T-helper 1 cell treated with Interleukin-12 subunit alpha and Interleukin-12 subunit beta and Interleukin-4 antibody, amounts not matched to agents 30 ng/mL and 1 ng/mL, for 36 hours (primary cell): ENCODE measurements at regions not wholly inside any gene's neighbourhood (a gene's known extent, or its start where the extent isn't known, plus 50 kb on each side); places are given as distances from the start of the nearest gene placed in this dataset.

Experiments used
- intact Hi-C: fragments of 100-400 bp; cut with micrococcal nuclease; formaldehyde crosslinking; loops from one replicate; pipeline ENCODE4 v1.15.1; 2024

DNA sequence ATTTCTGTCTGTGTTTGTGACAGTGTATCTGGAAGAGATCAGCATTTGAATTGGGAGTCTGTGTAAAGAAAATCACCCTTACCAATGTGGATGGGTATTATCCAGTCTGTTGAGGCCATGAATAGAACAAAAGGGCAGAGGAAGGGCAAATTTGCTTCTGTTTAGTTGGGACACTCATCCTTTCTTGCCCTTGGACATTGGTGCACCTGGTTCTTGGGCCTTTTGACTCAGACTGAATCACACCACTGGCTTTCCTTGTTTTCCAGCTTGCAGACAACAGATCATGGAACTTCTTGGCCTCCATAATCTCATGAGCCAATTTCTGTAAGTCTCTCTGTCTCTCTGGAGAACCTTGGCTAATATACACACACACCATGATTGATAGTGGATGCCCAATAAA is 164.4 kb upstream of the SGO1 start:
- intact Hi-C loops: no loop called here

DNA sequence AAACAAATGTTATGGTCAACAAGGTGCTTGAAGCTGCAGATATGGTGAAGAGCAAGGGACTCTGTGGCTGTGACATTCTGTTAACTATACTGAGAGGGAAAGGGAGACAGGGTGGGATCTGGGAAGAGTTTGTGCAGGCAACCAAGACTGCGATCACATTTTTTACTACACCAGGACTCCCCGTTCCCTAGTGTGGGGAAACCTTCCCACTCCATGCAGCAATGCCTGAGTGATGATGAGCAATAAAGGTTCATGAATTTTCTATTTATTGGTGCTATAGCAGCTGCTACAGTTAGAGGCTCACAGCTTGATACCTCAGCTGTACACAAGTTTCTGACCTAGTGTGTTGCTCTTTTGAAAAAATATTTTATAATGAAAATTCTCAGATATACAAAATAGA is 160.9 kb upstream of the SGO1 start:
- intact Hi-C loops: no loop called here

GRCh38 chr3:20346369-20346768 is 160.4 kb upstream of the SGO1 start:
- intact Hi-C loops: no loop called here

DNA sequence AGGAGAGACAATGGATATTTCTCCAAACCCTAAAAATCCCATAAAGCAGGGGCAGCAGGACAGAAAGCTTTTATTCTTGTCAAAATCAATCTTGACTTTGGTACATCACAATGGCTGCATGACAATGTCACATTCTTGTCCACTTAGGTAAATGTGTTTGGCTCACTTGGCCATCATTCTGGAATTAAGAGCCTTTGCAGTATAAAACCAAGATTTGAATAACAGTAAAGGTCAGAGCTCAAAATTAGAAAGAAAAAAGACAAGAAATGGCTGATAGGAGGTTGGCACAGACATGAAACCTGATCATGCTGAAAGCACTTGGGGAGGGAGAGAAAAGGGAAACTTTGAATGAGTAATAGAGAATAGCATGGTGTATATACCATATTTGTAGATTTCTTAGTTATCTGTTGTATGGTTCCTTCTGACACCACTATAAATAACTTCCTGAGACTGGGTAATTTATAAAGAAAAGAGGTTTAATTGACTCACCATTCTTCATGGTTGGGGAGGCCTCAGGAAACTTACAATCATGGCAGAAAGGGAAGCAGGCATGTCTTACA is 158.5 kb upstream of the SGO1 start:
- intact Hi-C loops: no loop called here

DNA sequence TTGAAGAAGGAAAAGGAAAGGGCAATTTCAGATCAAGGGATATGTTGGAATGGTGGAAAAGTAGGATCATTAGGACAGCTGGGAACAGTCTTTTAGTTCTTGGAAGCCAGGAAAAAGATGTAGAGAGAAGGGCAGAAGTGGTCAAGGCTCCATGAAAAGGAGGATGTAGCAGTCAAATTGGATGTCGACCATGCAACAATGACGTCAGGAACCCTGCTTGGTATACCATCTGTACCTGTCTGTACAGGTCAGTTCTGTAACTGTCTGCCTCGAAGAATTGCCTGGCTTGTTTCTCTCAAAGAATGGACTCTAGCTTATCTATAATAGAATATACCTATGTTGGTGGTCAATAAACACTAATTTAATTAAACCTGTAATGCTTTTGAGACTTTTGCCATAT is 157.8 kb upstream of the SGO1 start:
- intact Hi-C loops: no loop called here

- intact Hi-C loops: loop anchor here (1.0 to 2.0 kb wide), 2 partner anchors 1144 to 1776 kb away; no protein-coding TSS in a partner anchor
Observed at GRCh38 chr3:20340324-20340928, 154.4 kb upstream of the SGO1 start.

DNA sequence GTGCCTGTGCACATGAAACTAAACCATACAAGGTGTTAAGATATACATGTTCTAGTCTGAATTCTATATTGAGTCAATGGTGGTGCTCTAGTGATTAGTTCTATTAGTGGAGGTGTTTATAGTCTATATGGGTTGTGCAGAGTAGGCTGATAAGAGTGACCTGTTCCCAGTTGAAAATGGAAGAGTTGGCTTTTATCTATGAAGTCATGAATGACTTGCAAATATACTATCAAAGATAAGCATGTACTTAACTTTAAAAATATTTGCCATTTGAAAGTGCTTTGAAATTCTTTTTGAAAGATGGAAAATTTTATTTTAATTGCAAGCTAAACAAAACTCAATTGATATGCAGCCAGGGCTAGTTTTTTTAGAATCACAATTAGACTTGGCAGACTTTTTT is 150.6 kb upstream of the SGO1 start:
- intact Hi-C loops: no loop called here

DNA sequence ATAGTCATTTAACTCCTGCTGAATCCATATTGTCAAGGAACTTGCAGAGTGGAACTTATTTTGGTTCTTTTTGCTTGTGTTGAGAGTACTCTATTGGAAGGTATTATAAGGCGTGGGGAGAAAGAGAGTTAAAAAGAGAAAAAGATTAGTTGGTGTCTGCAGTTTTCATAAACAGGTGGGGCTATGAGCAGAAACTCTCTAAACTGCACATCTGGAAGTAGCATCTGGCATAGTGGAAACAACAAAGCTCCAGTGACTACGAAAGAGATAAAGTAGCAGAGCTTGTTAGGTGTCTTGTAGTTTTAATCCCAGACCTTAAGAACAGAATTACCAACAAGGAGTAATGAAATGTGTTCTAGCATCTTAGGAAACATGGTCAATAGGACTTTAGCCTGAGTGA is 148.8 kb upstream of the SGO1 start:
- intact Hi-C loops: no loop called here

DNA sequence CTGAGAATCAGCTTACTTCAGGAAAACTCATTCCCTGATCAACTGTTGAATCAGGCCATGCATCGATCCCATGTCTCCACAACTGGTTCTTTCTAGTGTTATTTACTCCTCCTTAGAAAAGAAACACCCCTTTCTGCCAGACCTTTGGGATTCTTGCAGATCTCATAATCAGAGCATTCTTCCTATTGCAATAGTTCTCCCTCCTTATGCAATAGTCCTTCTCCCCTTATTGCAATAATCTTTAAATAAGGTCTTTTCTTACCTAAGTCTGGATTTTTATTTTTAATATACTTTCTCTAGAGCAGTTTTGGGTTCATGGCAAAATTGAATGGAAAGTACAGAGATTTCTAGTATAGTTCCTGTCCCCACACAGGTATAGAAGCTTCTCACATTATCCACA is 141.9 kb upstream of the SGO1 start:
- intact Hi-C loops: no loop called here

DNA sequence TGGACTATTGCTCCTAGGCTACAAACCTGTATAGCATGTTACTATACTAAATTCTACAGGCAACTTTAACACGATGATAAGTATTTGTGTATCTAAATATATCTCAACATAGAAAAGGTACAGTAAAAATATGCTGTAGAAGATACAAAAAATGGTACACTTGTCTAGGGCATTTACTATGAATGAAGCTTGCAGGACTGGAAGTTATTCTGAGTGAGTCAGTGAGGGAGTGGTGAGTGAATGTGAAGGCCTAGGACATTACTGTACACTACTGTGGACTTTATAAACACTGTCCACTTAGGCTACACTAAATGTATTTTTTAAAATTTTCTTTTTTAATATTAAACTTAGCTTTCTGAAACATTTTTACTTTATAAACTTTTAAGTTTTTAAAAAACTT is 140.5 kb upstream of the SGO1 start:
- intact Hi-C loops: no loop called here

GRCh38 chr3:20325563-20325962 is 139.6 kb upstream of the SGO1 start:
- intact Hi-C loops: no loop called here

DNA sequence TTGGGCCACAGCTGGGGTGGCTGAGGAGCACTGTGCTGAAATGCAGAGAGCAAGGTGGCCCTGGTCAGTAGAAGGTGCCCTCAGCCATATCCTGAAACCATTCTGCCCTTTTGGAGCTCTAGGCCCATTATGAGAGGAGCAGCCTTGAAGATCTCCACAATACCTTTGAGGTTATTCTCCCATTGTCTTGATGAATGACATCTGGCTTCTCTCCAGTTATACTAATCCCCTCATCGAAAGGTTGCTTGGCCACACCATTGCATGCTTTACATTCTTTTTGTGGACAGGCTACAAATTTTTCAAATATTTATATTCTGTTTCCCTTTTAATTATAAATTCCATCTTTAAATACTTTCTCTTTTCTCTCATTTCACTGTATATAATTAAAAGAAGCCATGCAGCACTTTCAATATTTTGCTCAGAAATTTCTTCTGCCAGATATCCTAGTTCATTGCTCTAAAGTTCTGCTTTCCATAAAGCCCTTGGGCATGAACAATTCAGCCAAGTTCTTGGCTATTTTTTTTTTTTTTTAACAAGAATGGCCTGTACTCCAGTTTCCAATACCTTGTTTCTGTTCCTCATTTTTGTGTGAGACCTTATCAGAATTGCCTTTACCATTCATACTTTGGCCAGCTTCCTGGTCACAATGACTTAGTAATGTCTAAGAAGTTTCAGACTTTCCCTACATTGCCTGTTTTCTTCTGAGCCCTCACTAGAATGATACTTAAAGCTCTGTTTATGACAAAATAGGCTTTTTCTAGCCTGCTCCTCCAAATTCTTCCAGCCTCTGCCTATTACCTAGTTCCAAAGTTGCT is 138.9 kb upstream of the SGO1 start:
- intact Hi-C loops: no loop called here

DNA sequence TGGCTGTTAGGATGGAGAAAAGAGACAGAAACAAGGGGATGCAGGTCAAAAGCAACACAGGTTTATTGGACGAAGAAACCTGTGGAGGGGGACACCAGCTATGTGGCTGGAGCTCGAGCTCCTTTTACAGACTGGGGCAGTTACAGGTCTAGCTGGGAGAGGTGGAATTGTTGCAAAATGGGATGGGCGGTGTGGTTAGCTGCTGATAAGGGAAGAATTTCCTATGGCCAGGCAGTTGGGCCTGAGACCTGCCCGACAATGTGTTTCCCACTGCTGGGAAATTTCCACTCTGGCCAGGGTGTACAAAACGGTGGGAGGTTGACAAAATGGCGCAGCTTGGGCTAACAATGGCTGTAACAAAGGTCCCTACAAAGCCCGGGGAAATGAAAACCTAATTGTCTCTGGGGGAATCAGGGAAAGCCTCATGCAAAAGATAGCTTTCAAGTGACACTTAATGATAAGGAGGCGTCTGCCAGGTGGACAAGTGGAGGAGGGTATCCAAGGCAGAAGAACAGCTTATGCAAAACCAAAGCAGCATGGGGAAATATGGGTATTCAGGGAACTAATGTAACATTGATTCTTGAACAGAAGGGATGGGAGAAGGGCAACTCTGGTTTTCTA is 137.4 kb upstream of the SGO1 start:
- intact Hi-C loops: no loop called here

- intact Hi-C loops: no loop called here
Observed at GRCh38 chr3:20322085-20322484, 136.1 kb upstream of the SGO1 start.

- intact Hi-C loops: no loop called here
Observed at GRCh38 chr3:20321391-20322047, 135.5 kb upstream of the SGO1 start.

GRCh38 chr3:20320489-20320888 is 134.5 kb upstream of the SGO1 start:
- intact Hi-C loops: no loop called here

DNA sequence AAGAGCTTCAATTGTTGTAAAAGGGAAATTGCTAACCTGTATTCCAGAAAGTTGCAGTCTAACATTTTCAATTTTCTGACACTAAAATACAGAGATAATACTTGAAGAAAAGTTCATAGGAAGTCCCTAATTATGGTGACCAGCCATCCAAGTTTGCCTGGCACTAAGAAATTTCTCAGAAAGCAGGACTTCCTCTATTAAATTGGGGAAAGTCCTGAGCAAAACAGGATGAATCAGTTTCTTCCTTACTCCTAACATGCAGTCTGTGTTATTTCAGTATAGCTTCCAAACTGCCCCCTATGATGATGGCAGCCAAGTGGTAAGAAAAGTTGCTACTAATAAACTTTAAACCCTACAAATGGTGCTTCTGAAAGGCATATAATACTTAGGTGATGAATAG is 133.5 kb upstream of the SGO1 start:
- intact Hi-C loops: no loop called here

DNA sequence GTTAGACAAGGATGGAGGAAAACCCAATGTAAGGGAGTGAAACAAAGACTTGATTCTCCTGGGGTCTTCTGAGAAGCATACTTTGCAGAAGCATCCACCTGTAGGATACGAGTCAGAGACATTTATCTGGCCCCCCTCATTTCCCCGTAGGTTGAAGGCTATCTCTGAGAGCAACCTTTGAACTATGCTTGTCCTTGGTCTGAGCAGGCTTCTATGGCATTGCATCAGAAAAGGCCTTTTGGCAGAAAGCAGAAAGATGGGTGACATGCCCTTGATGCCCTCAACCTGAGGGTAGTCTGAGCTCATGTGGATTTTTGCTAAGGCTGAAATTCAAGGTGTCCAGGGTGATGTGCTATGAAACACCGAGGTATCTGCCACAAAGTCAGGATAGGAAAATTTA is 131.6 kb upstream of the SGO1 start:
- intact Hi-C loops: no loop called here

DNA sequence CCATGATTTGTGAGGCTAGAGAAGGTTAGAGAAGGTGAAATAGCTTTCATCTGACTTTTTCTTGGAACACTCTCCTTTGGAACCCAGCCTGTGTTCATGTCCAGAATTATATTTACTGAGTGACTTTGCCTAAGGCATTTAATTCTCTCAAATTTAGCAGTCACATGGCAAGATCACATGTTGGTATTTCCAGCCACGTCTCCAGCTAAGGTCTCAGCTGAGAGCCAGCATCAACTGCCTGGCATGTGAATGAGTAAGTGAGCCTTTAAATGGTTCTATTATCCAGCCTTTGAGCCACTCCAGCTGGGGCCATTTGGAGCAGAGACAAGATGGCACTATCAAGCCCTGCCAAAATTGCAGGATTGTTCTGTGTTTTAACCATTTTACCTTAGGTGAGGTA is 130.2 kb upstream of the SGO1 start:
- intact Hi-C loops: no loop called here

- intact Hi-C loops: no loop called here
Observed at GRCh38 chr3:20310629-20311028, 124.6 kb upstream of the SGO1 start.

DNA sequence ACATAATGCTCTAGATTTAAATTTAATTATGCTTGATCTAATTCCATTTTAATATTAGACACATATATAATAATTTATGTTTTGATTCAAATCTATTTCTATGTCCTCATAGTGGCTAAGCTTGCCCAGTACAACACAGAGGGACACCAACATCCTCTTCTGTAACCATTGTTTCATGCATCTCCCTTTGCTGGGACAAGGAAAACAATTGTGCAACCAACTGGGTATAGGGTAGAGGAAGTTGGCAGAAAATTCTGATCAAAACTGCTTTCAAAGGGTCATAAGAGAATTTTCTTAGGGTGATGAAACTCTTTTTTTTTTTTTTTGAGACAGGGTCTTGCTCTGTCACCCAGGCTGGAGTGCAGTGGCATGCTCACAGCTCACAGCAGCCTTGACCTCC is 121.4 kb upstream of the SGO1 start:
- intact Hi-C loops: no loop called here

DNA sequence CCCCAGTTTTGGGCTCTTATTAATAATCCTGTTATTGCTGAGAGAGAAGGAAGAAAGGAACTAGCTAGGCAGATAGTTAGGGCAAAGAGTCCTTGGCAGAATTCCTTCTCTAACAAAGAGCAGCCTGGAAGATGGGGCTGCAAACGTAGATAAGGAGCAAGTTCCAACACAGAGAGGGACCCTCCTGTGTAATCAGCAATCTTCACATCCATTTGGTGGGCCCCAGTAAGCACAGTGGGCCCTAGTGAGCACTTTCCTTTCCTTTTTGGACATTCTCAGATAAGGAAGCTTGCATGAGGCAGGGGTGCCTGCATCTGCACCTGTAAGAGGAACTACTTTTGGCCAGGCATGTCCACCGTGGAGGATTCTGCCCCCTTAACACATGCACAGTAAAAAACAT is 119.6 kb upstream of the SGO1 start:
- intact Hi-C loops: no loop called here
